GM21423 (cell line): ENCODE measurements at regions not wholly inside any gene's neighbourhood (a gene's known extent, or its start where the extent isn't known, plus 50 kb on each side); places are given as distances from the start of the nearest gene placed in this dataset.
A peak's percentile ranks its signal among the peaks of the same experiment; 100 is the strongest.
"Not testable (repeated sequence)": the region's sequence is repeated elsewhere in the genome, so short reads cannot be mapped to it uniquely, and the experiment has no call there.

Experiments used
- ATAC-seq: cut with Tn5 transposase; IDR thresholded peaks from one replicate; pipeline ENCODE4 v1.9.1; 2021; ENCODE audit warnings: mild to moderate bottlenecking, moderate library complexity; ENCODE audit not compliant: unreplicated experiment

DNA sequence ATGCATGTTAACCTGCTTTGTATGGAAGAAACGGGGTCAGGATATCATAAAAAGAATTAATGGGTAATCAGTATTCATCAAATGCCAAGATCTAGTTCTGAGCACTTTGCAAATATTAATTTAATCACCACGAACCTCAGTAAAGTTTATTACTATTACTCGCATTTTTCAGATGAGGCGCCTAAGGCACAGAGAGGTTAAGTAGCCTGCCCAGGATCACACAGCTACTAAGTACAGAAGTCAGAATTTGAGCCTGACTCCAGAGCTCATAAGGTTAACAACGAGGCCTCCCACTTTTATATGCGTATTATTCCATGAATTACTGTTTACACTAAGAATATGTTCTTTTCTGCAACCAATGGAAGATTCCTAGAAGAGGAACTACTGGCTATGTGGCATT, 109.6 kb upstream of the KLF13 start:
- ATAC-seq, result no peak

DNA sequence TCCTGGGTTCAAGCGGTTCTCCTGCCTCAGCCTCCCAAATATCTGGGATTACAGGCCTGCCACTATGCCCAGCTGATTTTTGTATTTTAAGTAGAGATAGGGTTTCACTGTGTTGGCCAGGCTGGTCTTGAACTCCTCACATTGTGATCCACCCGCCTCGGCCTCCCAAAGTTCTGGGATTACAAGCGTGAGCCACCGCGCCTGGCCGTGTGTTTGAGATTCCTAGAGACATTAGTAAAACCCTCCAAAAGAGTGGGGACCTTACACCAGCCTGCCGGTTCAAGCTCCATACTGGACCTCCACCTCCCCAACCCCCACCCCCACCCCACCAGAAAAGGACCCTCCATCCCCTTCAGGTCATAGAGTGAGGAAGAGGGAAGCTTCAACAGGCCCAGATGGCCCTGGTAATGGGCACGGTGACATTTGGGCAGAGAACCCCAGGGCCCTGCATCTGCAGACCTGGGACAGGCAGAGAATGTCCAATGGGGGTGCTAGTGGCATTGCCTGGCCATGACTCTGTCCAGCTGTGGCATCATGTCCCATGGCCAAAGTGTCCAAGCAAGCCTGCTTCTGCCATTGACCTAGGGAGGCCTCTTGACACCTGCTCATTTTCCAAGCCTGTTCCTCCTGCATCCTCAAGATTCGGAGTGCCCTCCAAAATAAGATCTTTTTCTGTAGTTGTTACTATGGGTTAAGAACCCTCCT, 108.9 kb upstream of the KLF13 start:
- ATAC-seq, result no peak

GRCh38 chr15:31219221-31219620, 107.4 kb upstream of the KLF13 start:
- no peak for ATAC-seq

DNA sequence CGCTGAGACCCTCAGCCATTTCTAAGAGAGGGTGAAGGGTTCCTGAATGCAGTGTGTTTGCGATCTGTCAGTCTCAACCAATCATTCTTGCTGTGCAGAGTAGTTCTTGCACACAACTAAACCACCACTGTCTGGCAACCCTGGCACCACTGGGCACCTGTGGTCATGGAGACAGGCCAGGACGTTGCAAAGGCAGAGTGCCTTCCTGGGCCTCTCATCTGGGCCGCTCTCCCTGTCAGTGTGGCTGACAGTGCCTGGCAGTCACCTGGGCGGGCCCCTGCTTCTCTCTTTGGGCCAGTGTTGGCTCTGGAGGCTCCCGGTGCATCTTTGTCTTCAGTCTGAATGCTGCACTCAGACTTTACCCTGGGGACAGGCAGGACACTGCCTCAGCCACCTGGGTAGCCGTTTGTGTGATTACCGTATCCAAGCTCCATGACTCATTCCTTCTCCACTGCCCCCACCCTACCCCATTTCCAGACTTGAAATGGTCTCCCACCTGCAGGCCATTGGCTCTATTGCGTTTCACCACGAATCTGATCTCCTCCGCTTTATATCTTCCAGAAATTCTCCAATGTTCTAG, 104.6 kb upstream of the KLF13 start:
- no peak for ATAC-seq

DNA sequence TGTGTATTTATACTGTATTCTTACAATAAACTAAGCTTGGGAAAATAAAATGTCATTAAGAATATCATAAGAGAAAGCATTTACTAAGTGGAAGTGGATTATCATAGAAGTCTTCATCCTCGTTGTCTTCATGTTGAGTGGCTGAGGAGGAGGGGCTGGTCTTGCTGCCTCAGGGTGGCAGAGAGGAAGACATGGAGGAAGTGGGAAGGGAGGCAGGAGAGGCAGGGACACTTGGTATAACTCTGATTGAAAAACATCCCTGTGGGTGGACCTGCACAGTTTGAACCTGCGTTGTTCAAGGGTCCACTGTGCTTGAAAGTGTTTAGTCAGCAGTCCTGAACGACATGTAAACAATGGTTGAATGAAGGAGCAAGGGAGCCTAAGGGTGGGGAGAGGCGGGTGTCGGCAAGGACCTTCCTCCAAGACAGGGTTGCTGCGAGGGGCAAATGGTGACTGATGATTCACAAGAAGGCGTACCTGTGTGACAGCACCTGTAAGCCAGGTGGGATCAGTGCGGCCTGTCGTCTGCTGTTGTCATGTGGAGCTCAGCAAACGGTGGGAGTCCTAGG, 103.8 kb upstream of the KLF13 start:
- ATAC-seq, result no peak

- ATAC-seq, result no peak
Observed at GRCh38 chr15:31223478-31224350, 102.9 kb upstream of the KLF13 start.

DNA sequence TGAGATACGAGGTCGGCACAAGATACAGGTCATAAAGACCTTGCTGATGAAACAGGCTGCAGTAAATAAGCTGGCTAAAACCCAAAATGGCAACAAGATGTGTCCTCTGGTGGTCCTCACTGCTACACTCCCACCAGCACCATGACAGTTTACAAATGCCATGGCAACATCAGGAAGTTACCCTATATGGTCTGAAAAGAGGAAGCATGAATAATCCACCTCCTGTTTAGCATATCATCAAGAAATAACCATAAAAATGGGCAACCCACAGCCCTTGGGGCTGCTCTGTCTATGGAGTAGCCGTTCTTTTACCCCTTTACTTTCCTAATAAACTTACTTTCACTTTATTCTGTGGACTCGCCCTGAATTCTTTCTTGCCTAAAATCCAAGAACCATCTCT, 102.0 kb upstream of the KLF13 start:
- ATAC-seq, result not testable (repeated sequence)

GRCh38 chr15:31225356-31225955, 101.2 kb upstream of the KLF13 start:
- ATAC-seq, result no peak

DNA sequence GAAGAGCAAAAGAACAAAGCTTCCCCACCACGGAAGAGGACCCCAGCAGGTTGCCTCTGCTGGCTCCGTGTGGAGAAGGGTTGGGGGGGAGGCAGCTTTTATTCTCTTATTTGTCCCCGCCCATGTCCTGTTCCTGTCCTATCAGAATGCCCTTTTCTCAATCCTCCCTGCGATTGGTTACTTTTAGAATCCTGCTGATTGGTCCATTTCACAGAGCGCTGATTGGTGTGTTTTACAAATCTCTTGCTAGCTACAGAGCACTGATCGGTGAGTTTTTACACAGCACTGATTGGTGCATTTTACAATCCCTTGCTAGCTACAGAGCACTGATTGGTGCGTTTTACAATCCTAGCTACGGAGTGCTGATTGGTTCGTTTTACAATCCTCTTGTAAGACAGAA, 100.6 kb upstream of the KLF13 start:
- no peak for ATAC-seq

GRCh38 chr15:31227235-31227634, 99.4 kb upstream of the KLF13 start:
- no peak for ATAC-seq

DNA sequence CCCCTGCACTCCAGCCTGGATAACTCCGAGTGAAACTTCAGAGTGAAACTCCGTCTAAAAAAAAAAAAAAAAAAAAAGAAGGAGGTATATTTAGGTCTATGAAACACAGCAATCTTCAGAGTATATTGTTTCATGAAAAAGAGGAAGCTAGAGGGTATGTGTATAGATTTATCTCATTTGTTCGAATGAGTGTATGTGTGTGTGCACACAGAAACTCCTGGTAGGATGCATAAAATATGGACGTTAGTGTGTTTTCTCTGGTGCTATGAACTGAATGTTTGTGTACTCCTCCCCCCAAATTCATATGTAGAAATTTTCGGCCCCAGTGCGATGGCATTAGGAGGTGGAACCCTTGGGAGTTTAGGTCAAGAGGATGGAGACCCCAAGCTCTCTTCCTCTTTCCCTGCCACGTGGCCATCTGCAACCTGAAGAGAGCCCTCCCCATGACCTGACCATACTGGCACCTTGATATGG, 98.6 kb upstream of the KLF13 start:
- ATAC-seq, result no peak

DNA sequence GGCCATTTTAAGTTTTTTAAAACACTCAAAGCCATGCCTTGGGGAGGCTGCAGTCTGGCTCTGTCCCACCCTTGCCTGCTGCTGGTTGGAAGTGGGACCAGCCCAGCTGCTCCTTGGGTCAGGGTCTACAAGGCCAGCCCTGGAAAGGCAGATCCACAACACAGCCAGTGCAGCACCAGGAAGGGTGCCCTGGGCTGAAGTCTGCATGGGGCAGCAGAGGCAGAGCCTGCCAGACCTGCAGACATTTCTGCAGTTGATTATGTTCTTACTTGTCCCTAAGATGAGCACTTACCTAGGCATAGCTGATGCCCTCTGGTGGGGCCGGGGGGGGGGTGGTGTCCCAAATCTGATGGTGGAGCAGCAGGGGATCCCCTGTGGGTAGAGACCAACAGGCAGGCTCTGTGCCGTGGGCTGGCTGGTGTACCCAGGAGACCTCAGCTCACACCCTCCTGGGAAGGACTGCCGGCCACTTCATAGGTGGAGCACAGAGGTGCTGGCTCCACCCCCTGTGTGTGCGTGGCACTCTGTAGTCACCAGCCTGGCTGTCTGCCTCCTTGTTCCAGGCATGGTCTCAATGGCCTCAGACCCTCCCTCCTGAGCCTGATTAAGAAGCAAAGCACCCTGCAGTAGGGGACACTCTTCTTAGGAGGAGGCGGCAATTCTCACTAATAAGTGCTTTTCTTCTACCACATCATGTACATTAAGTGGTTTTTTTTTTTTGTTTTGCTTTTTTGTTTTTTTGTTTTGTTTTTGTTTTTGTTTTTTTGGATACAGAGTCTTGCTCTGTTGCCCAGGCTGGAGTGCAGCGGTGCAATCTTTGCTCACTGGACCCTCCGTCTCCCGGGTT, 97.4 kb upstream of the KLF13 start:
- peak; percentile 67 for ATAC-seq

DNA sequence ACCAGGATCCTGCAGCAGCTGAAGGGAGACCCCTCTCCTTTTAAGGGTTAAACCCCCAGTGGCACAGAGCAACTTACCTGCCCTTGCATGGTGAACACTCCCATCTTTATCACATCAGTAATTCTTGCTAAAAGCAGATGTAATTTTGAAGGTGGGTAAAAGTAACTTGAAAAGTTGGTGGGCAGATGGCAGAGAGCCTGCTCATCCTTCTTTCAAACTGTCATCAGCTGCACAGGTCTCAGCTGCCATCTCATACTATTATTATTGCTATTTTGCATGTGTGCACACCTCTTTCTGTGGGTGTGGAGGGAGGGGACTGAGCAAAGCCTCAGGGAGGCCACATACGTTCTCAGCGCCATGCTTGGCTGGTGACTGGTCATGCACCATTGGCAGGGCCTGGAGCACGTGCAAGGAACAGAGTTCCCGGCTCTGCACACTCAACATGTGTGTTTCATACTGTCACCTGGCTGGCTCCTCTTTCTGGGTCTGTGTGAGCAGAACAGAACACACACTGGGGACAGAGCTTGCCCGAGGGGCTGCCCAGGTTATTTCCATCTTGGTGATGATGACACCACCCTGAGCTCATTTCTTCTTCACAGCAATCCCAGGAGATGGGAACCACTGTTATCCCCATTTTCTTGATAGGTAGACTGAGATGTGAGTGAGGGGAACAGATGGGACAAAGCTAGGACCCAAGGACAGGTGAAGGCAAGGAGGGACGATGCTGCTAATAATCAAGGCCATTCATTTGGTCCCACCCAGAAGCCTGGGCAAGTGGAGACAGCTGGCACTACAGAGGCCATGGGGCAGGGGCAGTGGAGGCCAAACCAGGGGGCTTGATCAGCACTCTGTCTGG, 95.8 kb upstream of the KLF13 start:
- ATAC-seq, result peak; percentile 87

DNA sequence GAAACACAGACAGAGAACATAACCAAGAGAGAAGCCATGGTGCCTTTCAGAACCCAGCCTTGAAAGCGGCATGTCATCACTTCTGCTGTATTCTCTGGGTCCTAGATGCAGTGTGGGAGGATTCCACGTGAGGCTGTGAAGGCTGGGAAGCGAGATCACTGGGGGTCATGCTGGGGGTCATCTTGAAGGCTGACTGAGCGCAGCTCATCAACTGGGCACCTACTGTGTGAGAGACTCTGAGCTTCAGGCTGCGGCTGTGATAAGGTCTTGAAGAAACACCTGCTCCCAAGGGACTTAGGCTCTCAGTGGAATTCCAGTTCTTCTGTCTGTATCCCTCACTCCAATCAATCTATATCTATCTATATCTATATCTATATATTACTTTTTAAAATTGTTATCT, 91.8 kb upstream of the KLF13 start:
- ATAC-seq, result no peak

GRCh38 chr15:31235311-31236183, 91.1 kb upstream of the KLF13 start:
- no peak for ATAC-seq

- no peak for ATAC-seq
Observed at GRCh38 chr15:31236184-31237042, 90.2 kb upstream of the KLF13 start.

DNA sequence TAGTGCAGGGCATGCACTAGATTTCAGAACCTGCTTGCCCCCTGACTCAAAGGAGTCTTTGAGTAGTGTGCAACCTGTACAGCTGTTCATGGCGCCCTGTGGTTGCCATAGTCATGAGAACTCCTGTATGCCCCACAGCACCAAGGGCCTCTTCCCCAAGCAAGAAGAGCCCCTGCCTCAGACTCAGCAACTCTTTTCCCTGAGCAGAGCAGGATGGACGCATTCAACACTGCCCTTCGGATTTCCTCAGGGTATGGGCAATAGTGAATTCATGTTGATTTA, 89.7 kb upstream of the KLF13 start:
- no peak for ATAC-seq

GRCh38 chr15:31238906-31239305, 87.7 kb upstream of the KLF13 start:
- ATAC-seq, result no peak
